Neutrophil (primary cell): ENCODE measurements at regions not wholly inside any gene's neighbourhood (a gene's known extent, or its start where the extent isn't known, plus 50 kb on each side); places are given as distances from the start of the nearest gene placed in this dataset.

Experiments used
- H3K27ac ChIP-seq: fragments of 200-600 bp; sonication (generic); 2 replicates; pipeline ENCODE4 v1.5.1; 2016; ENCODE audit warnings: mild to moderate bottlenecking, moderate library complexity
- H3K27me3 ChIP-seq: fragments of 200-600 bp; sonication (generic); 2 replicates; pipeline ENCODE4 v1.6.0; 2016; ENCODE audit warnings: mild to moderate bottlenecking
- H3K36me3 ChIP-seq: fragments of 200-600 bp; sonication (generic); 2 replicates; pipeline ENCODE4 v1.5.1; 2017
- H3K4me1 ChIP-seq, 2 experiments: fragments of 200-600 bp in 1 of 2; sonication (generic) in 1 of 2; 1 replicate in 1 of 2; 2 replicates in 1 of 2; pipeline versions ENCODE4 v1.5.1 to v1.6.1; 2013 to 2016; ENCODE audit warnings: low read depth in 1 of 2, low read length in 1 of 2, mild to moderate bottlenecking in 1 of 2, moderate library complexity in 1 of 2; ENCODE audit not compliant: control insufficient read depth in 1 of 2, insufficient read depth in 1 of 2
- H3K4me3 ChIP-seq, 2 experiments: fragments of 200-600 bp in 1 of 2; sonication (generic) in 1 of 2; 1 replicate in 1 of 2; 2 replicates in 1 of 2; pipeline ENCODE4 v1.5.1; 2013 to 2016; ENCODE audit warnings: low read depth in 1 of 2, low read length in 1 of 2, mild to moderate bottlenecking in 1 of 2, moderate library complexity in 1 of 2
- H3K9me3 ChIP-seq: fragments of 200-600 bp; sonication (generic); 2 replicates; pipeline ENCODE4 v1.5.1; 2016
- CTCF ChIP-seq: fragments of 200-600 bp; sonication (generic); IDR thresholded peaks from 2 replicates; pipeline ENCODE4 v1.5.1; 2016; ENCODE audit warnings: antibody characterized with exemption

- H3K36me3 ChIP-seq: no peaks in the 10 kb centered on the region
- H3K27ac ChIP-seq: no peak overlapping the region
- no peak overlapping the region for H3K4me3 ChIP-seq
- no peaks in the 10 kb centered on the region for H3K27me3 ChIP-seq
- H3K9me3 ChIP-seq: no peaks in the 10 kb centered on the region
- H3K4me1 ChIP-seq: peaks cover 20 to 22% of the 10 kb centered on the region in 2 experiments
- TF ChIP-seq CTCF: no peak
Measured at GRCh38 chr3:46146548-46146947, 61.6 kb downstream of the CCR1 start.

GRCh38 chr3:46146021-46146420 lies 62.1 kb downstream of the CCR1 start:
- Histone ChIP-seq H3K27me3 (no peaks in the 10 kb centered on the region), H3K9me3 (no peaks in the 10 kb centered on the region), H3K36me3 (no peaks in the 10 kb centered on the region), H3K27ac (no peak overlapping the region), H3K4me3 (no peak overlapping the region), H3K4me1 (peaks cover 25 to 28% of the 10 kb centered on the region in 2 experiments)
- TF ChIP-seq CTCF: no peak

GRCh38 chr3:46145147-46145546 lies 63.0 kb downstream of the CCR1 start:
- Histone ChIP-seq H3K4me1 (peaks cover 28 to 31% of the 10 kb centered on the region in 2 experiments), H3K27ac (no peak overlapping the region), H3K36me3 (no peaks in the 10 kb centered on the region), H3K4me3 (no peak overlapping the region), H3K27me3 (no peaks in the 10 kb centered on the region), H3K9me3 (no peaks in the 10 kb centered on the region)
- TF ChIP-seq CTCF: no peak

GRCh38 chr3:46143951-46144473 lies 64.1 kb downstream of the CCR1 start:
- TF ChIP-seq CTCF: no peak
- peak overlapping the region; percentile 72 for H3K27ac ChIP-seq

GRCh38 chr3:46141813-46142212 lies 66.3 kb downstream of the CCR1 start:
- Histone ChIP-seq H3K9me3 (no peaks in the 10 kb centered on the region), H3K36me3 (no peaks in the 10 kb centered on the region), H3K27ac (peak overlapping the region; percentile 51), H3K27me3 (no peaks in the 10 kb centered on the region), H3K4me3 (no peak overlapping the region), H3K4me1 (peaks cover 28 to 31% of the 10 kb centered on the region in 2 experiments)
- TF ChIP-seq CTCF: no peak

More at GRCh38 chr3:46143951-46144473, 64.1 kb downstream of the CCR1 start:
- Histone ChIP-seq H3K4me3 (no peak overlapping the region), H3K9me3 (no peaks in the 10 kb centered on the region), H3K27me3 (no peaks in the 10 kb centered on the region), H3K36me3 (no peaks in the 10 kb centered on the region), H3K4me1 (peaks cover 28 to 31% of the 10 kb centered on the region in 2 experiments)
